Duodenal mucosa (tissue), 2 donors: ENCODE measurements at regions not wholly inside any gene's neighbourhood (a gene's known extent, or its start where the extent isn't known, plus 50 kb on each side); places are given as distances from the start of the nearest gene placed in this dataset.

Experiments used
- H3K27ac ChIP-seq: one replicate; pipeline ENCODE4 v1.7.0; 2013; ENCODE audit warnings: low read depth, low read length
- H3K27me3 ChIP-seq, 2 donors: one replicate each; pipeline ENCODE4 v1.7.0; 2013; ENCODE audit warnings: low read length in 2 of 2, control low read depth in 1 of 2; ENCODE audit not compliant: insufficient read depth in 2 of 2, control insufficient read depth in 1 of 2
- H3K36me3 ChIP-seq, 2 donors: one replicate each; pipeline ENCODE4 v1.7.0; 2013; ENCODE audit warnings: low read length in 2 of 2, control low read depth in 1 of 2; ENCODE audit not compliant: insufficient read depth in 2 of 2, control insufficient read depth in 1 of 2
- H3K4me1 ChIP-seq, 2 donors: one replicate each; pipeline ENCODE4 v1.7.0; 2013; ENCODE audit warnings: low read length in 2 of 2, control low read depth in 1 of 2; ENCODE audit not compliant: insufficient read depth in 2 of 2, control insufficient read depth in 1 of 2
- H3K4me3 ChIP-seq, 2 donors: one replicate each; pipeline ENCODE4 v1.7.0; 2013; ENCODE audit warnings: low read length in 2 of 2, low read depth in 1 of 2
- H3K9ac ChIP-seq, 2 donors: one replicate each; pipeline ENCODE4 v1.7.0; 2013; ENCODE audit warnings: low read length in 2 of 2, low read depth in 1 of 2
- H3K9me3 ChIP-seq, 2 donors: one replicate each; pipeline ENCODE4 v1.7.0; 2013; ENCODE audit warnings: low read length in 2 of 2, control low read depth in 1 of 2; ENCODE audit not compliant: control insufficient read depth in 1 of 2

DNA sequence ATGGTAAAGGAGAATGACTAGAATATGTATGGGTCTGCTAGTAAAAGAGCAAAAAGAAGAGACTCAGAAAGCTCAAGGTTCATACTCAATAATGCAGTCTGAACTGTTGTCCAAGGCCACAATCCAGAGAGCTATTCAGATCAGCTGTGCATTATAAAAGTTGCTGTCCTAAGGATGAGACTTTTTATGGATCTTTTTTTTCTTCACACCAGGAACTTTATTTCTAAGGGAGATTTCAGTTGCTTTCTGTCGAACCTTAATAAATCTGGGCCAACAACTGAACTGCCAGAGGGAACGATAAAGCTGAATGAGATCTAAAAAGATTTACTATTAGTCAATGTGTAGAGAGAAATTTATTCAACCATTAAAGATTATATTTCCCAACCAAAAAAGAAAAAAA, 948.3 kb upstream of the NOVA1 start:
- no peak overlapping the region for H3K4me3 ChIP-seq
- H3K9me3 ChIP-seq = peaks cover 6 to 13% of the 10 kb centered on the region in 2 donors
- H3K36me3 ChIP-seq = no peaks in the 10 kb centered on the region
- no peak overlapping the region for H3K9ac ChIP-seq
- no peak overlapping the region for H3K27ac ChIP-seq
- H3K4me1 ChIP-seq = no peaks in the 10 kb centered on the region
- no peaks in the 10 kb centered on the region for H3K27me3 ChIP-seq

DNA sequence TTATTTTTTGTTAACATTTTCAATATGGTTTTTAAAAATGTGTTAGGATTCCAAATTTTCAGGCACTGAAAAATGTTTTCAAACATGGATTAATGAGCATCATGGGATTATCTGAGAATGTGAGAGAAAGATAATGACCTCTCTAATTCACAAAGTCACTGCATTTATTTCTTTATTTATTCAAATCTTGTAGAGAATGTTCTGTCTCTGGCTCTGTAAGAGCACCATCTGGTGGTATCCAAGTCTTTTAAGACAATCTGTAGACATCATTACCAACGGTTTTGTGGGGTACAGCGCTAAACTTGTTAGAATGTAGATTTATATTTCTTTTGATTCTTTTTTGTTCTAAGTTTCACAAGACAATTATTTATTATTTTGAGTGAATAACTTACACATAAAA, 956.0 kb upstream of the NOVA1 start:
- Histone ChIP-seq H3K4me3 (no peak overlapping the region), H3K27ac (no peak overlapping the region), H3K9ac (no peak overlapping the region), H3K4me1 (no peaks in the 10 kb centered on the region), H3K9me3 (peaks cover 2 to 4% of the 10 kb centered on the region in 2 donors), H3K36me3 (no peaks in the 10 kb centered on the region), H3K27me3 (no peaks in the 10 kb centered on the region)

DNA sequence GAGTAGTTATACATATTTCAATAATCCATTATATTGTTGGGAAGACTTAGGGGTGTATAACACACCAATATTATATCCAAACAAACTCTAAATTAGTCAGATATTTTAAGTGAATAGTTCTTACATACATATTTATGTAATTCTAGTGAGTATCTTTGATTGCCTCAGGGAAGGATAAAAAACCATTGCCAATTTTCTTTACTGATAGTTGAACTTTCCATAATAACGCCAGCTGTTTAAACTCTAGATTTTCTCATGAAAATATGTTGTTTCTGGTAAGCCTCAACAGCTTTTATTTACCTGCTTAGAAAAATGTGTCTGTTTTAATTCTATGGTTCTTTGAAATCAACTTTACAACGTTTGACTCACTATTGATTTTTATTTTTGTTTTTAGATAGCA, 959.6 kb upstream of the NOVA1 start:
- Histone ChIP-seq H3K9ac (no peak overlapping the region), H3K36me3 (no peaks in the 10 kb centered on the region), H3K27ac (no peak overlapping the region), H3K27me3 (no peaks in the 10 kb centered on the region), H3K4me1 (no peaks in the 10 kb centered on the region), H3K4me3 (no peak overlapping the region), H3K9me3 (peaks cover 0 to 2% of the 10 kb centered on the region in 2 donors)

DNA sequence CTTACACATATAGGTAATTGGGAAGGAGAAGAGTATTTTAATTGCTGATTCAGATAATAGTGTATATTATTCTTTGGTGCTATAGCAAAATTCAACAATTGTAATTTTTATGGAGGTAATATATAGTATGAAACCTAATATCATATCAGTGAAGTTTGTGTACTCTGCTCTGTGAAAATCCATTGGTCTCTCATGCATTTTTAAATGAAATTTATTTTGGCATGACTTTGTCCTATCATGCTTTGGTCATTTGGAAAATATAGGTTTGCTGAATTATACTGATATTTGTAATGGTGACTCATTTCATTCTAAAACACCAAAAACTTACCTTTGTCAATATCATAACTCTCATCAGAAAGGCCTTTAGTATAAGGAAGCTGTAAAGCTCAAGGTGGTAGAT, 962.0 kb upstream of the NOVA1 start:
- no peak overlapping the region for H3K27ac ChIP-seq
- H3K27me3 ChIP-seq = no peaks in the 10 kb centered on the region
- no peaks in the 10 kb centered on the region for H3K4me1 ChIP-seq
- peaks cover 2 to 5% of the 10 kb centered on the region in 2 donors for H3K9me3 ChIP-seq
- H3K36me3 ChIP-seq = no peaks in the 10 kb centered on the region
- no peak overlapping the region for H3K4me3 ChIP-seq
- H3K9ac ChIP-seq = no peak overlapping the region

GRCh38 chr14:27566843-27567382, 969.1 kb upstream of the NOVA1 start:
- H3K27me3 ChIP-seq = no peaks in the 10 kb centered on the region
- H3K4me1 ChIP-seq = no peaks in the 10 kb centered on the region
- H3K9me3 ChIP-seq = peaks cover 4 to 11% of the 10 kb centered on the region in 2 donors
- no peak overlapping the region for H3K27ac ChIP-seq
- no peak overlapping the region for H3K9ac ChIP-seq
- no peaks in the 10 kb centered on the region for H3K36me3 ChIP-seq
- no peak overlapping the region for H3K4me3 ChIP-seq

DNA sequence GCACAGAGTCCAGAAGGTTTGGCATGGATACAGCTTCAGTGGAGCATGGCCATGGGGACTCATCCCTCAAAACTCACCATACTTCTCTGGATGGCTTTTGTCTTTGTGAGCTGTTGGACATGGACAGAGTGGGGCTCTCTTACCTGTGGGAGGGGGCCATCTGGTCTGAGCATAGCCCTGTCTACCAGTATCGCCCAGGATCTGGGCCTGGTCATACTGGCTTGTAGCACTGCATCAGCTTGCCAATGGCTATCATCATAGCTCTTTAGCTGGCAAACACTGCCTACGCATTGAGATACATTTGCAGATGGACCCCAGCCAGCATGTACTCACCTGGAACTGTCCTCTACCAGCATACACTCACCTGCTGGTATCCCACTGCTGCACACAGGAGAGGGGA, 975.2 kb upstream of the NOVA1 start:
- no peak overlapping the region for H3K4me3 ChIP-seq
- H3K9me3 ChIP-seq = peaks cover 15 to 16% of the 10 kb centered on the region in 2 donors
- no peak overlapping the region for H3K27ac ChIP-seq
- H3K9ac ChIP-seq = no peak overlapping the region
- no peaks in the 10 kb centered on the region for H3K36me3 ChIP-seq
- no peaks in the 10 kb centered on the region for H3K27me3 ChIP-seq
- H3K4me1 ChIP-seq = no peaks in the 10 kb centered on the region

DNA sequence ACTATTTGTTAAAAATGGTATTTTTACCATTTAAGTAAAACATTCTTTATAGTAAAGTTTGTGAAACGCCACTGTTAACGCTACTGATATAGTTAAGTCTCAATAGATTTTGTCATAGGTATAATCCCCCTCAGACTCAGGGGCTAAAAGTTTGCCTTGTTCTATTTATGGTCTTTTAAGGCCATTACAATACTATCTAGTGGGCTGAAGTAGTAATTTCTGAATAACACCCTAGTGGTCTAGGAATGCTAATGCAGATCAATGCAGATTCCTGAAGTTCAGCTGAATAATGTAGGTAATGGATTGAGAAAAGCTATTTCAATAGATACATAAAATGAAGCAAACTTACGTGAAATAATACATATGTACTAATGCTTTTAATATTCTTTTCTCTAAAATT, 989.3 kb upstream of the NOVA1 start:
- Histone ChIP-seq H3K4me1 (no peaks in the 10 kb centered on the region), H3K9ac (no peak overlapping the region), H3K9me3 (no peaks in the 10 kb centered on the region), H3K36me3 (no peaks in the 10 kb centered on the region), H3K4me3 (no peak overlapping the region), H3K27ac (no peak overlapping the region), H3K27me3 (no peaks in the 10 kb centered on the region)

DNA sequence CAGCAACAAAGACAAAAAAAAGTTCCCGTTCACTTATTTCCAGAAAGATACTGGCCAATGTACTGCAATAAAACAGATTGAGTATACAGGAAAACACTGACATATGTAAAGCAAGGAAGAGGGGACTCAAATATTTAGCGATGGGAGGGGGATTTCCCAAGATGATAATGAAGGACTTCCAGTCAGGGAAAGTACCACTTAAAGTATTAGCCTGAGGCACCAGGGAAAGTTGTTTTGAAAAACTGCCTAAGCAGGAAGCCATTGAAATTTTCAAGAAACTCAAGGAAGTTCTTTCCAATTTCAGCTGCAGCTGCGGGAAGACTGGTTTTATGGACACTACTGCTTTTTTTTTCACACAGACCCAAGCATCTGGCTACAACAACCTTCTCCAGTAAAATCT, 1007.4 kb upstream of the NOVA1 start:
- Histone ChIP-seq H3K27ac (no peak overlapping the region), H3K36me3 (no peaks in the 10 kb centered on the region), H3K4me1 (no peaks in the 10 kb centered on the region), H3K4me3 (no peak overlapping the region), H3K27me3 (no peaks in the 10 kb centered on the region), H3K9me3 (peaks cover 2 to 4% of the 10 kb centered on the region in 2 donors), H3K9ac (no peak overlapping the region)

- Histone ChIP-seq H3K27ac (no peak overlapping the region), H3K4me3 (no peak overlapping the region)
These were observed 1010.5 kb upstream of the NOVA1 start for GRCh38 chr14:27608377-27608776.

GRCh38 chr14:27612121-27612520, 1014.3 kb upstream of the NOVA1 start:
- Histone ChIP-seq H3K36me3 (no peaks in the 10 kb centered on the region), H3K27me3 (no peaks in the 10 kb centered on the region), H3K4me3 (no peak overlapping the region), H3K27ac (no peak overlapping the region), H3K9ac (no peak overlapping the region), H3K9me3 (peaks cover 4 to 9% of the 10 kb centered on the region in 2 donors), H3K4me1 (no peaks in the 10 kb centered on the region)

More at GRCh38 chr14:27608377-27608776, 1010.5 kb upstream of the NOVA1 start:
- Histone ChIP-seq H3K27me3 (no peaks in the 10 kb centered on the region), H3K4me1 (no peaks in the 10 kb centered on the region), H3K9ac (no peak overlapping the region), H3K36me3 (no peaks in the 10 kb centered on the region), H3K9me3 (peaks cover 4 to 7% of the 10 kb centered on the region in 2 donors)

DNA sequence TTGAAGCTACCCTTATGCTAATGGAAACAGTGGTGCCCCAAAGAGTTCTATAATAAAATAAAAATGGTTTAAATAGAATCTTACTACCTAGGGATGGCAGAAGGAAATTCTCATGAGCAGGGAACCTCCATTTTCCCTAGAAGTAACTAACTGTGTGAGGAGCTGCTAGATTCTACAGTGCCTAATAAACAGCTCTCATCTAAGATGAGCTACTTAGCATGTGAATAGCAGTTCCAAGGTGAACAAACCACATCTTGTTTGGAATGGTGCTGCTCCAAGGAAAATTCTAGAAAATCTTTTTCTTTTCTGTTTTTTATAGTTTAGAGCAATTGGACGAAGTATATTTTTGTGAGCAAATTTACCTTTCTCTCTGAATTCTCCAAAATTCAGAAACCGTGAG, 1015.3 kb upstream of the NOVA1 start:
- H3K4me3 ChIP-seq = no peak overlapping the region
- H3K4me1 ChIP-seq = no peaks in the 10 kb centered on the region
- H3K27me3 ChIP-seq = no peaks in the 10 kb centered on the region
- H3K36me3 ChIP-seq = no peaks in the 10 kb centered on the region
- no peak overlapping the region for H3K27ac ChIP-seq
- H3K9ac ChIP-seq = no peak overlapping the region
- peaks cover 5 to 12% of the 10 kb centered on the region in 2 donors for H3K9me3 ChIP-seq
